OCI-LY1 (cell line): ENCODE measurements at regions not wholly inside any gene's neighbourhood (a gene's known extent, or its start where the extent isn't known, plus 50 kb on each side); places are given as distances from the start of the nearest gene placed in this dataset.

Source experiments
- CTCF ChIP-seq: fragments of 200-600 bp; sonication (generic), shearing (Covaris generic); IDR thresholded peaks from 2 replicates; pipeline ENCODE4 v1.5.1; 2017; ENCODE audit warnings: mild to moderate bottlenecking, antibody characterized with exemption, low read length, moderate library complexity, mixed read lengths
- EZH2 ChIP-seq: fragments of 200-600 bp; sonication (generic), shearing (Covaris generic); IDR thresholded peaks from 2 replicates; pipeline ENCODE4 v1.8.0; 2017; ENCODE audit warnings: borderline replicate concordance, mixed run types, mild to moderate bottlenecking, antibody characterized with exemption, low read length, moderate library complexity, mixed read lengths

GRCh38 chr15:25242166-25242879 is 196.5 kb downstream of the UBE3A start:
- TF ChIP-seq EZH2 (no peak), CTCF (no peak)
